ENCODE measurements at regions not wholly inside any gene's neighbourhood (a gene's known extent, or its start where the extent isn't known, plus 50 kb on each side); places are given as distances from the start of the nearest gene placed in this dataset.

DNA sequence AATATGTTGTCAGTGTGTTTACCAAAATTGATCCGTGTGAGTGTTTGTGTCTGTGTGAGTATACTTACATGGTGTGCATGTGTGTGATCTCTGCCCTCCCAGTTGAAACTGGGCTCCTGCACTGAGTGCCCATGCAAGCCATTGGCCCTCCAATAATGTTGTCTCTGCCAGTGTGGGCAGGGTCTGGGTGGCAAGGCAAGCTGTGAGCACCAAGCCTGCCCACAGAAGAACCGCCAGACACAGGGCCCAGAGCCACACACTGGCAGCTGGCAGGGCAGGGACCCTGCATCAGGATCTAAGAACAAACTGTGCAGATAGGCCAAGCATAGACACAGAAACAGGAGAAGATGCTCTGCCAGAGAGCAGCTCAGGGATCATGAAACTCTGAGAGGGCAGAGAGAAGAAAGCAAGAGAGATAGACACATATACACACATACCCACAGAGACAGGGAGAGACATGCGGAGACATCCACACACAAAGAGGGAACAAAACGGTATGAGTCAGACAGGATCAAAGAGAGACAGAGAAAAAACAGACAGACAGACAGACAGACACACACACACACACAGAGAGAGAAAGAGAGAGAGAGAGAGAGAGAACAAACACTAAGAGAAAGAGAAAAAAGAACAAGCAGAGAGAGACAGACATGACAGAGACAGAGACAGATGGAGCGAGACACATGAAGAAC, 555.0 kb downstream of the MID1IP1 start:
- H3K36me3 ChIP-seq (ENCODE audit: control insufficient read depth in 2 of 2, extremely low read depth in 1 of 2, insufficient read depth in 2 of 2, low read length in 2 of 2) = no peaks in the 10 kb centered on the region
- H2AFZ ChIP-seq (ENCODE audit: control insufficient read depth, low read length) = no peak overlapping the region
- no peaks in the 10 kb centered on the region for H3K9me1 ChIP-seq (ENCODE audit: control insufficient read depth, extremely low read depth, insufficient read depth, low read length)
- no peaks in the 10 kb centered on the region for H3K4me1 ChIP-seq (ENCODE audit: control insufficient read depth, extremely low read depth, insufficient read depth, low read length)
- no peak overlapping the region for H3K4me3 ChIP-seq (ENCODE audit: control insufficient read depth in 2 of 3, extremely low read depth in 1 of 3, insufficient read depth in 2 of 3, low read depth in 1 of 3, low read length in 3 of 3)
- dilution Hi-C loops (cut with MboI; ENCODE audit: extremely low pct_ligation_motif_present, low sequenced_read_pairs) = no loop called here
- H3K9me3 ChIP-seq (ENCODE audit: control insufficient read depth, low read depth, low read length) = no peaks in the 10 kb centered on the region
- no peak for DNase-seq (ENCODE audit: low read depth, low spot score)
- TF ChIP-seq, protein P1, sequence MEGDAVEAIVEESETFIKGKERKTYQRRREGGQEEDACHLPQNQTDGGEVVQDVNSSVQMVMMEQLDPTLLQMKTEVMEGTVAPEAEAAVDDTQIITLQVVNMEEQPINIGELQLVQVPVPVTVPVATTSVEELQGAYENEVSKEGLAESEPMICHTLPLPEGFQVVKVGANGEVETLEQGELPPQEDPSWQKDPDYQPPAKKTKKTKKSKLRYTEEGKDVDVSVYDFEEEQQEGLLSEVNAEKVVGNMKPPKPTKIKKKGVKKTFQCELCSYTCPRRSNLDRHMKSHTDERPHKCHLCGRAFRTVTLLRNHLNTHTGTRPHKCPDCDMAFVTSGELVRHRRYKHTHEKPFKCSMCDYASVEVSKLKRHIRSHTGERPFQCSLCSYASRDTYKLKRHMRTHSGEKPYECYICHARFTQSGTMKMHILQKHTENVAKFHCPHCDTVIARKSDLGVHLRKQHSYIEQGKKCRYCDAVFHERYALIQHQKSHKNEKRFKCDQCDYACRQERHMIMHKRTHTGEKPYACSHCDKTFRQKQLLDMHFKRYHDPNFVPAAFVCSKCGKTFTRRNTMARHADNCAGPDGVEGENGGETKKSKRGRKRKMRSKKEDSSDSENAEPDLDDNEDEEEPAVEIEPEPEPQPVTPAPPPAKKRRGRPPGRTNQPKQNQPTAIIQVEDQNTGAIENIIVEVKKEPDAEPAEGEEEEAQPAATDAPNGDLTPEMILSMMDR (optimal IDR thresholded peaks at IDR 0.05 in 1 of 3, IDR thresholded peaks at IDR 0.05 in 1 of 3, conservative IDR thresholded peaks at IDR 0.05 in 1 of 3; ENCODE audit: extremely low read depth in 1 of 3, insufficient read depth in 2 of 3, low read length in 3 of 3) = no peak
- TF ChIP-seq EZH2 (IDR thresholded peaks at IDR 0.05; ENCODE audit: low read length) = no peak
- H3K9ac ChIP-seq (ENCODE audit: control insufficient read depth, extremely low read depth, insufficient read depth, low read length) = no peak overlapping the region
- peaks cover 6% of the 10 kb centered on the region for H3K27me3 ChIP-seq (ENCODE audit: control insufficient read depth, extremely low read depth, insufficient read depth, low read length)
- H3K4me2 ChIP-seq (ENCODE audit: control insufficient read depth, extremely low read depth, insufficient read depth, low read depth, low read length) = no peak overlapping the region
- H4K20me1 ChIP-seq (ENCODE audit: control insufficient read depth, extremely low read depth, insufficient read depth, low read length) = no peaks in the 10 kb centered on the region
- no peak overlapping the region for H3K27ac ChIP-seq (ENCODE audit: control insufficient read depth, insufficient read depth, low read length)
- no peaks in the 10 kb centered on the region for H3K79me2 ChIP-seq (ENCODE audit: control insufficient read depth, insufficient read depth, low read length)
- no peak for FAIRE-seq

GRCh38 chrX:39360101-39360500, 558.8 kb downstream of the MID1IP1 start:
- H3K9me1 ChIP-seq (ENCODE audit: control insufficient read depth, extremely low read depth, insufficient read depth, low read length) = no peaks in the 10 kb centered on the region
- H3K4me2 ChIP-seq (ENCODE audit: control insufficient read depth, extremely low read depth, insufficient read depth, low read depth, low read length) = no peak overlapping the region
- no peaks in the 10 kb centered on the region for H4K20me1 ChIP-seq (ENCODE audit: control insufficient read depth, extremely low read depth, insufficient read depth, low read length)
- H3K4me3 ChIP-seq (ENCODE audit: control insufficient read depth in 2 of 3, extremely low read depth in 1 of 3, insufficient read depth in 2 of 3, low read depth in 1 of 3, low read length in 3 of 3) = no peak overlapping the region
- DNase-seq (ENCODE audit: low read depth, low spot score) (no peak), FAIRE-seq (no peak)
- TF ChIP-seq, protein P1 (optimal IDR thresholded peaks at IDR 0.05 in 1 of 3, IDR thresholded peaks at IDR 0.05 in 1 of 3, conservative IDR thresholded peaks at IDR 0.05 in 1 of 3; ENCODE audit: extremely low read depth in 1 of 3, insufficient read depth in 2 of 3, low read length in 3 of 3) = no peak
- no peak for TF ChIP-seq EZH2 (IDR thresholded peaks at IDR 0.05; ENCODE audit: low read length)
- no peaks in the 10 kb centered on the region for H3K36me3 ChIP-seq (ENCODE audit: control insufficient read depth in 2 of 2, extremely low read depth in 1 of 2, insufficient read depth in 2 of 2, low read length in 2 of 2)
- no peaks in the 10 kb centered on the region for H3K4me1 ChIP-seq (ENCODE audit: control insufficient read depth, extremely low read depth, insufficient read depth, low read length)
- H3K9me3 ChIP-seq (ENCODE audit: control insufficient read depth, low read depth, low read length) = no peaks in the 10 kb centered on the region
- dilution Hi-C loops (cut with MboI; ENCODE audit: extremely low pct_ligation_motif_present, low sequenced_read_pairs) = no loop called here
- H3K27ac ChIP-seq (ENCODE audit: control insufficient read depth, insufficient read depth, low read length) = no peak overlapping the region
- no peak overlapping the region for H3K9ac ChIP-seq (ENCODE audit: control insufficient read depth, extremely low read depth, insufficient read depth, low read length)
- H3K79me2 ChIP-seq (ENCODE audit: control insufficient read depth, insufficient read depth, low read length) = no peaks in the 10 kb centered on the region
- H3K27me3 ChIP-seq (ENCODE audit: control insufficient read depth, extremely low read depth, insufficient read depth, low read length) = peaks cover 6% of the 10 kb centered on the region
- no peak overlapping the region for H2AFZ ChIP-seq (ENCODE audit: control insufficient read depth, low read length)

Measured in keratinocyte (primary cell).